ENCODE measurements at regions not wholly inside any gene's neighbourhood (a gene's known extent, or its start where the extent isn't known, plus 50 kb on each side); places are given as distances from the start of the nearest gene placed in this dataset.
A peak's percentile ranks its signal among the peaks of the same experiment; 100 is the strongest.

DNA sequence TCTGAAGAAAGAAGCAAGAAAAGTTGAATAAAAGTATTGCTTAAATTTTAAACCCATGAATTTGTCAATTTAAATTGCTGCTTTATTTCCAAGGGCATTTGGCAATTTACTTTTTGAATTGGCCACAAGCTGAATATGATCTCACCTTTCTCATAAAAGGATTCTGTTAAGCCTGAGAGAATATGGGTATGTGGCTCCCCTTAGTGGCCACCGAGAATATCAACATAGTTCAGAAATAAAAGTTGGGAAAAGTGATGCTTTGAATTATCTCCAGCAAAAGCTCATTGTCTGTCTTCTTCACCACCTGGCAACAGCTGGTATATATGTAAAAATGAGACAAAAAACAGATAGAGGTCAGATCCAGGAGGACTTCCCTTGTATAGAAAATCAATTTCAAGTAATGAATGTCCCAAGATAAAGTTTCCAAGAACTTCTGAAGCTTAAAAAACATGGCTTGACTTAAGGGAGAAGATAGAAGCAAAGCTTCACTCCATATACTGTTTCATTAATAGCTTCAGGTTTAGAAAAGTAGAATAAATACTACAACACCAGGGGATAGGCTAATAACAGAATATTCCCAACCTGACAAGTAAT lies 290.7 kb upstream of the FAM241A start:
- DNase-seq (ENCODE audit: low read depth in 1 of 2, low spot score in 1 of 2): peak; percentile 1 to 31
- FAIRE-seq: peak; percentile 23
- Histone ChIP-seq H3K4me2 (no peak overlapping the region), H3K4me3 (no peak overlapping the region), H3K27ac (no peak overlapping the region), H3K9me3 (no peaks in the 10 kb centered on the region), H3K4me1 (no peaks in the 10 kb centered on the region)
- peak in 1 of 2 experiments; percentile 80; a peak in 3 of 6 replicates for ATAC-seq
- POLR2A ChIA-PET: no interaction called here
- CTCF ChIA-PET: interaction anchor here (0.6 to 1.9 kb wide), 22 partner anchors 9 to 1834 kb away, joined by 3 to 10 read pairs (median 4); no protein-coding TSS in a partner anchor
- 7% methylated on average over 1 of the region's 1 CpG for WGBS (ENCODE audit: missing lambda C conversion rate)
- TF ChIP-seq SMC3 (IDR thresholded peaks at IDR 0.05) (peak; percentile 62), RAD21 (conservative IDR thresholded peaks at IDR 0.05 in 1 of 2, IDR thresholded peaks at IDR 0.05 in 1 of 2) (peak; percentile 68 to 72), HOXB13 (CRISPR knock-in tag; IDR thresholded peaks at IDR 0.05; ENCODE audit: low read depth) (no peak)
- TF ChIP-seq, protein P1, sequence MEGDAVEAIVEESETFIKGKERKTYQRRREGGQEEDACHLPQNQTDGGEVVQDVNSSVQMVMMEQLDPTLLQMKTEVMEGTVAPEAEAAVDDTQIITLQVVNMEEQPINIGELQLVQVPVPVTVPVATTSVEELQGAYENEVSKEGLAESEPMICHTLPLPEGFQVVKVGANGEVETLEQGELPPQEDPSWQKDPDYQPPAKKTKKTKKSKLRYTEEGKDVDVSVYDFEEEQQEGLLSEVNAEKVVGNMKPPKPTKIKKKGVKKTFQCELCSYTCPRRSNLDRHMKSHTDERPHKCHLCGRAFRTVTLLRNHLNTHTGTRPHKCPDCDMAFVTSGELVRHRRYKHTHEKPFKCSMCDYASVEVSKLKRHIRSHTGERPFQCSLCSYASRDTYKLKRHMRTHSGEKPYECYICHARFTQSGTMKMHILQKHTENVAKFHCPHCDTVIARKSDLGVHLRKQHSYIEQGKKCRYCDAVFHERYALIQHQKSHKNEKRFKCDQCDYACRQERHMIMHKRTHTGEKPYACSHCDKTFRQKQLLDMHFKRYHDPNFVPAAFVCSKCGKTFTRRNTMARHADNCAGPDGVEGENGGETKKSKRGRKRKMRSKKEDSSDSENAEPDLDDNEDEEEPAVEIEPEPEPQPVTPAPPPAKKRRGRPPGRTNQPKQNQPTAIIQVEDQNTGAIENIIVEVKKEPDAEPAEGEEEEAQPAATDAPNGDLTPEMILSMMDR (IDR thresholded peaks at IDR 0.05): peak; percentile 69

DNA sequence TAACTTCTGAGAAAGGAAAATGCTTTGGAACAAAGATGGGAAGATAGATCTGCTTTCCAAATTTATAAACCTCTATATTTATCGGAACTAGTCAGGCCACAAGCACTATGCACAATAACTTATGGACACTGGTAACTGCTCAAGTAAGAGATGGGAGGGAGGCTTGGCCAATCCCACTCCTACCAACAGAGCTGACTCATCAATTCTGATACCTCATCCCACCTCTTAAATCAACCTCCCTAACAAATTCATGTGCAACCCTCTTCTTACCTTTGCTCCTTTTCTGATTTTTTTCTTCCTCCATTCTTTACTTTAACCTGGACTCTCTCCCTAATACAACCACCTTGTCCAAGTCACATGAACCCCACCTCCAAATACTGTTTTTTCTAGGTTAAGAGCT lies 289.9 kb upstream of the FAM241A start:
- ChIA-PET POLR2A (no interaction called here), CTCF (interaction anchor here (0.8 to 1.9 kb wide), 15 partner anchors 9 to 1851 kb away, joined by 3 to 10 read pairs (median 4); no protein-coding TSS in a partner anchor)
- TF ChIP-seq MAFK (IDR thresholded peaks at IDR 0.05; ENCODE audit: partially characterized antibody): peak; percentile 77
- TF ChIP-seq RCOR1 (IDR thresholded peaks at IDR 0.05; ENCODE audit: low read depth, low read length): no peak
- TF ChIP-seq GATA3 (IDR thresholded peaks at IDR 0.05; ENCODE audit: borderline replicate concordance): no peak
- TF ChIP-seq, protein P2, sequence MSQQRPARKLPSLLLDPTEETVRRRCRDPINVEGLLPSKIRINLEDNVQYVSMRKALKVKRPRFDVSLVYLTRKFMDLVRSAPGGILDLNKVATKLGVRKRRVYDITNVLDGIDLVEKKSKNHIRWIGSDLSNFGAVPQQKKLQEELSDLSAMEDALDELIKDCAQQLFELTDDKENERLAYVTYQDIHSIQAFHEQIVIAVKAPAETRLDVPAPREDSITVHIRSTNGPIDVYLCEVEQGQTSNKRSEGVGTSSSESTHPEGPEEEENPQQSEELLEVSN (IDR thresholded peaks at IDR 0.05; ENCODE audit: borderline replicate concordance, low read depth): no peak
- TF ChIP-seq SMC3 (IDR thresholded peaks at IDR 0.05): no peak
- no peak for TF ChIP-seq EHF (CRISPR knock-in tag; IDR thresholded peaks at IDR 0.05)
- TF ChIP-seq NFE2L2 (conservative IDR thresholded peaks at IDR 0.05; ENCODE audit: low read length): no peak
- TF ChIP-seq SREBF2 (IDR thresholded peaks at IDR 0.05): no peak
- DNase-seq (ENCODE audit: low read depth in 1 of 2, low spot score in 1 of 2) (no peak), ATAC-seq (no peak), FAIRE-seq (no peak)
- Histone ChIP-seq H3K4me1 (no peaks in the 10 kb centered on the region), H3K4me2 (no peak overlapping the region), H3K4me3 (no peak overlapping the region), H3K27ac (no peak overlapping the region), H3K9me3 (no peaks in the 10 kb centered on the region)
- 6% methylated on average over 1 of the region's 1 CpG for WGBS (ENCODE audit: missing lambda C conversion rate)

DNA sequence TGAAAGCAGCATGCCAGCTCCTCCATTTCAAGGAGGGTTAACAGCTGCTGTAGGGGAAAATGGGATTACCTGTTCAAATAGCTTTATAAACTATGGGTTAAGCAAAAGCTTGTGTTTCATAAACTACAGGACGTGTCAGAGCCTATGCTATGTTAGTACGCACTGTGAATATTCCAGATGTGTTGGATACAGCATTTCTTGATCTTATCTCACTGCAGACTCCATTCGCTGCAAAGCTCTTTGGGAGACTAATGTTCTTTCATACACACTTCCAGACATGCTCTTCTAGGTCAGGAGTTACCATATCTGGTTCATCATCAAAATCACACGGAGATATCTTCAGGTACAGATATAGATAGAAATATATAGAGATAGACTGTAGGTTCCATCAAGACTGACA lies 281.2 kb upstream of the FAM241A start:
- ATAC-seq (no peak), FAIRE-seq (no peak), DNase-seq (ENCODE audit: low read depth in 1 of 2, low spot score in 1 of 2) (no peak)
- ChIA-PET POLR2A (no interaction called here), CTCF (interaction anchor here (1.8 kb wide), 1 partner anchor 9 kb away, joined by 9 read pairs; no protein-coding TSS in a partner anchor)
- Histone ChIP-seq H3K4me3 (no peak overlapping the region), H3K4me1 (no peaks in the 10 kb centered on the region), H3K27ac (no peak overlapping the region), H3K9me3 (no peaks in the 10 kb centered on the region), H3K4me2 (no peak overlapping the region)
- TF ChIP-seq, protein P3, sequence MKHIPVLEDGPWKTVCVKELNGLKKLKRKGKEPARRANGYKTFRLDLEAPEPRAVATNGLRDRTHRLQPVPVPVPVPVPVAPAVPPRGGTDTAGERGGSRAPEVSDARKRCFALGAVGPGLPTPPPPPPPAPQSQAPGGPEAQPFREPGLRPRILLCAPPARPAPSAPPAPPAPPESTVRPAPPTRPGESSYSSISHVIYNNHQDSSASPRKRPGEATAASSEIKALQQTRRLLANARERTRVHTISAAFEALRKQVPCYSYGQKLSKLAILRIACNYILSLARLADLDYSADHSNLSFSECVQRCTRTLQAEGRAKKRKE (CRISPR knock-in tag; IDR thresholded peaks at IDR 0.05; ENCODE audit: low read depth): no peak
- TF ChIP-seq HOXB13 (CRISPR knock-in tag; IDR thresholded peaks at IDR 0.05; ENCODE audit: low read depth): no peak
- TF ChIP-seq, protein P4, sequence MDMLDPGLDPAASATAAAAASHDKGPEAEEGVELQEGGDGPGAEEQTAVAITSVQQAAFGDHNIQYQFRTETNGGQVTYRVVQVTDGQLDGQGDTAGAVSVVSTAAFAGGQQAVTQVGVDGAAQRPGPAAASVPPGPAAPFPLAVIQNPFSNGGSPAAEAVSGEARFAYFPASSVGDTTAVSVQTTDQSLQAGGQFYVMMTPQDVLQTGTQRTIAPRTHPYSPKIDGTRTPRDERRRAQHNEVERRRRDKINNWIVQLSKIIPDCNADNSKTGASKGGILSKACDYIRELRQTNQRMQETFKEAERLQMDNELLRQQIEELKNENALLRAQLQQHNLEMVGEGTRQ (IDR thresholded peaks at IDR 0.05): no peak
- TF ChIP-seq FOSB (CRISPR knock-in tag; IDR thresholded peaks at IDR 0.05): no peak
- no peak for TF ChIP-seq TP53 (CRISPR knock-in tag; IDR thresholded peaks at IDR 0.05)
- no peak for TF ChIP-seq ESRRA (IDR thresholded peaks at IDR 0.05; ENCODE audit: borderline replicate concordance, low read length)
- no peak for TF ChIP-seq HDAC2 (IDR thresholded peaks at IDR 0.05)
- no peak for TF ChIP-seq SMC3 (IDR thresholded peaks at IDR 0.05)
- TF ChIP-seq NPAS2 (CRISPR knock-in tag; IDR thresholded peaks at IDR 0.05; ENCODE audit: borderline replicate concordance): no peak
- no peak for TF ChIP-seq HEYL (CRISPR knock-in tag; IDR thresholded peaks at IDR 0.05)
- TF ChIP-seq HOXB5 (CRISPR knock-in tag; IDR thresholded peaks at IDR 0.05): no peak
- TF ChIP-seq RFX5 (IDR thresholded peaks at IDR 0.05): no peak
- TF ChIP-seq POLR2AphosphoS2 (conservative IDR thresholded peaks at IDR 0.05; ENCODE audit: low read length): no peak
- no peak for TF ChIP-seq JUN (IDR thresholded peaks at IDR 0.05)
- TF ChIP-seq MYC (IDR thresholded peaks at IDR 0.05; ENCODE audit: borderline replicate concordance, low read length): no peak
- no peak for TF ChIP-seq TFCP2L1 (CRISPR knock-in tag; IDR thresholded peaks at IDR 0.05)
- TF ChIP-seq MAZ (IDR thresholded peaks at IDR 0.05; ENCODE audit: borderline replicate concordance, low read depth, low read length): no peak
- TF ChIP-seq ZFP36 (IDR thresholded peaks at IDR 0.05; ENCODE audit: borderline replicate concordance, partially characterized antibody): no peak
- TF ChIP-seq CHD4 (IDR thresholded peaks at IDR 0.05; ENCODE audit: borderline replicate concordance): no peak
- TF ChIP-seq CBX2 (IDR thresholded peaks at IDR 0.05; ENCODE audit: borderline replicate concordance, low read depth): no peak
- WGBS (ENCODE audit: missing lambda C conversion rate): 29% methylated on average over 4 of the region's 4 CpGs
